H1 (cell line): ENCODE measurements at regions not wholly inside any gene's neighbourhood (a gene's known extent, or its start where the extent isn't known, plus 50 kb on each side); places are given as distances from the start of the nearest gene placed in this dataset.

ENCODE experiments used
- ASH2L ChIP-seq: fragments of 200-600, 300-600 bp; sonication (generic); IDR thresholded peaks from one replicate; pipeline ENCODE4 v1.7.1; 2017; ENCODE audit warnings: low read length
- ATF3 ChIP-seq: IDR thresholded peaks from 2 replicates; pipeline ENCODE4 v1.6.1; 2011; ENCODE audit warnings: low read depth, mild to moderate bottlenecking, low read length; ENCODE audit not compliant: insufficient read depth
- CREB1 ChIP-seq: IDR thresholded peaks from 2 replicates; pipeline ENCODE4 v1.6.1; 2012; ENCODE audit warnings: inconsistent platforms
- EP300 ChIP-seq, 2 experiments: IDR thresholded peaks; 1 replicate in 1 of 2; 2 replicates in 1 of 2; pipeline ENCODE4 v1.6.1; 2011 to 2012; ENCODE audit warnings: low read depth in 2 of 2, low read length in 2 of 2, mild to moderate bottlenecking in 2 of 2, borderline replicate concordance in 1 of 2, inconsistent platforms in 1 of 2, moderate library complexity in 1 of 2
- EZH2 ChIP-seq: fragments of 200-600 bp; sonication (generic); IDR thresholded peaks from 2 replicates; pipeline ENCODE4 v1.7.1; 2012; ENCODE audit warnings: low read depth, mild to moderate bottlenecking, moderate library complexity, low read length, inconsistent platforms; ENCODE audit not compliant: severe bottlenecking
- JUND ChIP-seq: IDR thresholded peaks from 2 replicates; pipeline ENCODE4 v1.6.1; 2011; ENCODE audit warnings: mild to moderate bottlenecking, improper control_type of control experiment, low read length
- KDM1A ChIP-seq: fragments of 200-600, 300-600 bp; sonication (generic); IDR thresholded peaks from 2 replicates; pipeline ENCODE4 v1.7.1; 2016; ENCODE audit warnings: mild to moderate bottlenecking, low read length, borderline replicate concordance
- MAX ChIP-seq: IDR thresholded peaks from 2 replicates; pipeline ENCODE4 v1.6.1; 2012; ENCODE audit warnings: inconsistent platforms
- POLR2AphosphoS5 ChIP-seq: IDR thresholded peaks from 2 replicates; pipeline ENCODE4 v1.6.1; 2011; ENCODE audit warnings: low read depth, low read length
- RAD21 ChIP-seq, 2 experiments: IDR thresholded peaks in 1 of 2; conservative IDR thresholded peaks in 1 of 2; 2 replicates each; pipeline ENCODE4 v1.6.1; 2011; ENCODE audit warnings: low read depth in 2 of 2, low read length in 2 of 2, improper control_type of control experiment in 1 of 2, inconsistent platforms in 1 of 2, mild to moderate bottlenecking in 1 of 2, moderate library complexity in 1 of 2
- SIN3A ChIP-seq, 2 experiments: IDR thresholded peaks in 1 of 2; conservative IDR thresholded peaks in 1 of 2; 2 replicates each; pipeline ENCODE4 v1.6.1; 2011 to 2012; ENCODE audit warnings: low read length in 2 of 2, improper control_type of control experiment in 1 of 2, low read depth in 1 of 2, mild to moderate bottlenecking in 1 of 2
- SRF ChIP-seq: IDR thresholded peaks from 2 replicates; pipeline ENCODE4 v1.6.1; 2011; ENCODE audit warnings: mild to moderate bottlenecking, low read depth, low read length, moderate library complexity
- ZNF274 ChIP-seq: IDR thresholded peaks from 2 replicates; pipeline ENCODE4 v1.7.0; 2012; ENCODE audit warnings: low read length, borderline replicate concordance; ENCODE audit errors: extremely low read depth
- TF ChIP-seq, protein P1 (sequence below), 3 experiments: IDR thresholded peaks; 1 replicate in 2 of 3; 2 replicates in 1 of 3; pipeline versions ENCODE4 v1.5.1 to v1.6.1; 2011; ENCODE audit warnings: low read length in 3 of 3, mild to moderate bottlenecking in 3 of 3, inconsistent platforms in 2 of 3, low read depth in 1 of 3, moderate library complexity in 1 of 3; ENCODE audit not compliant: insufficient read depth in 1 of 3; ENCODE audit errors: control extremely low read depth in 1 of 3

- no peak for TF ChIP-seq KDM1A
- TF ChIP-seq SRF = no peak
- no peak for TF ChIP-seq ZNF274
- no peak for TF ChIP-seq EP300 (IDR thresholded peaks at IDR 0.05; ENCODE audit: borderline replicate concordance in 1 of 2, low read depth in 2 of 2, low read length in 2 of 2)
- TF ChIP-seq RAD21 (IDR thresholded peaks at IDR 0.05 in 1 of 2, conservative IDR thresholded peaks at IDR 0.05 in 1 of 2; ENCODE audit: low read depth in 2 of 2, low read length in 2 of 2) = no peak
- TF ChIP-seq, protein P1, sequence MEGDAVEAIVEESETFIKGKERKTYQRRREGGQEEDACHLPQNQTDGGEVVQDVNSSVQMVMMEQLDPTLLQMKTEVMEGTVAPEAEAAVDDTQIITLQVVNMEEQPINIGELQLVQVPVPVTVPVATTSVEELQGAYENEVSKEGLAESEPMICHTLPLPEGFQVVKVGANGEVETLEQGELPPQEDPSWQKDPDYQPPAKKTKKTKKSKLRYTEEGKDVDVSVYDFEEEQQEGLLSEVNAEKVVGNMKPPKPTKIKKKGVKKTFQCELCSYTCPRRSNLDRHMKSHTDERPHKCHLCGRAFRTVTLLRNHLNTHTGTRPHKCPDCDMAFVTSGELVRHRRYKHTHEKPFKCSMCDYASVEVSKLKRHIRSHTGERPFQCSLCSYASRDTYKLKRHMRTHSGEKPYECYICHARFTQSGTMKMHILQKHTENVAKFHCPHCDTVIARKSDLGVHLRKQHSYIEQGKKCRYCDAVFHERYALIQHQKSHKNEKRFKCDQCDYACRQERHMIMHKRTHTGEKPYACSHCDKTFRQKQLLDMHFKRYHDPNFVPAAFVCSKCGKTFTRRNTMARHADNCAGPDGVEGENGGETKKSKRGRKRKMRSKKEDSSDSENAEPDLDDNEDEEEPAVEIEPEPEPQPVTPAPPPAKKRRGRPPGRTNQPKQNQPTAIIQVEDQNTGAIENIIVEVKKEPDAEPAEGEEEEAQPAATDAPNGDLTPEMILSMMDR (IDR thresholded peaks at IDR 0.05; ENCODE audit: control extremely low read depth in 1 of 3, insufficient read depth in 1 of 3, low read depth in 1 of 3, low read length in 3 of 3) = no peak
- TF ChIP-seq ATF3 = no peak
- no peak for TF ChIP-seq POLR2AphosphoS5
- TF ChIP-seq JUND = no peak
- no peak for TF ChIP-seq SIN3A (conservative IDR thresholded peaks at IDR 0.05 in 1 of 2, IDR thresholded peaks at IDR 0.05 in 1 of 2; ENCODE audit: low read depth in 1 of 2, low read length in 2 of 2)
- TF ChIP-seq EZH2 = no peak
- no peak for TF ChIP-seq ASH2L
- no peak for TF ChIP-seq CREB1
- no peak for TF ChIP-seq MAX
These were observed 135.5 kb downstream of the NUAK1 start for GRCh38 chr12:106003297-106003696.
